HG03565 (cell line): ENCODE measurements at regions not wholly inside any gene's neighbourhood (a gene's known extent, or its start where the extent isn't known, plus 50 kb on each side); places are given as distances from the start of the nearest gene placed in this dataset.

ENCODE experiments used
- ATAC-seq: cut with Tn5 transposase; IDR thresholded peaks from one replicate; pipeline ENCODE4 v1.9.1; 2021; ENCODE audit warnings: mild to moderate bottlenecking, moderate library complexity; ENCODE audit not compliant: unreplicated experiment

- no peak for ATAC-seq
Observed at GRCh38 chr22:26845021-26845743, 187.8 kb downstream of the MIAT start.

GRCh38 chr22:26846076-26846475 is 188.7 kb downstream of the MIAT start:
- no peak for ATAC-seq

GRCh38 chr22:26846645-26847044 is 189.3 kb downstream of the MIAT start:
- ATAC-seq = no peak

- ATAC-seq = no peak
Observed at GRCh38 chr22:26847046-26847445, 189.7 kb downstream of the MIAT start.

- no peak for ATAC-seq
Observed at GRCh38 chr22:26847816-26848215, 190.4 kb downstream of the MIAT start.

GRCh38 chr22:26848244-26848920 is 191.0 kb downstream of the MIAT start:
- no peak for ATAC-seq

- ATAC-seq = no peak
Observed at GRCh38 chr22:26849575-26849974, 192.2 kb downstream of the MIAT start.

GRCh38 chr22:26851125-26851524 is 193.7 kb downstream of the MIAT start:
- no peak for ATAC-seq

GRCh38 chr22:26852176-26852575 is 194.8 kb downstream of the MIAT start:
- no peak for ATAC-seq

- no peak for ATAC-seq
Observed at GRCh38 chr22:26853071-26853470, 195.7 kb downstream of the MIAT start.

GRCh38 chr22:26853495-26853894 is 196.1 kb downstream of the MIAT start:
- no peak for ATAC-seq

- no peak for ATAC-seq
Observed at GRCh38 chr22:26857169-26857568, 199.8 kb downstream of the MIAT start.

- no peak for ATAC-seq
Observed at GRCh38 chr22:26860301-26860700, 202.9 kb downstream of the MIAT start.

GRCh38 chr22:26865021-26865420 is 207.6 kb downstream of the MIAT start:
- no peak for ATAC-seq

- no peak for ATAC-seq
Observed at GRCh38 chr22:26883393-26883792, 226.0 kb downstream of the MIAT start.

- no peak for ATAC-seq
Observed at GRCh38 chr22:26884921-26885320, 227.5 kb downstream of the MIAT start.

- no peak for ATAC-seq
Observed at GRCh38 chr22:26885441-26886261, 228.3 kb downstream of the MIAT start.

- ATAC-seq = no peak
Observed at GRCh38 chr22:26887456-26887855, 230.1 kb downstream of the MIAT start.

- no peak for ATAC-seq
Observed at GRCh38 chr22:26887916-26888315, 230.5 kb downstream of the MIAT start.

- no peak for ATAC-seq
Observed at GRCh38 chr22:26888887-26889286, 231.5 kb downstream of the MIAT start.

- ATAC-seq = no peak
Observed at GRCh38 chr22:26889802-26890201, 232.4 kb downstream of the MIAT start.

GRCh38 chr22:26890870-26891269 is 233.5 kb downstream of the MIAT start:
- ATAC-seq = no peak
